ENCODE measurements at regions not wholly inside any gene's neighbourhood (a gene's known extent, or its start where the extent isn't known, plus 50 kb on each side); places are given as distances from the start of the nearest gene placed in this dataset.

DNA sequence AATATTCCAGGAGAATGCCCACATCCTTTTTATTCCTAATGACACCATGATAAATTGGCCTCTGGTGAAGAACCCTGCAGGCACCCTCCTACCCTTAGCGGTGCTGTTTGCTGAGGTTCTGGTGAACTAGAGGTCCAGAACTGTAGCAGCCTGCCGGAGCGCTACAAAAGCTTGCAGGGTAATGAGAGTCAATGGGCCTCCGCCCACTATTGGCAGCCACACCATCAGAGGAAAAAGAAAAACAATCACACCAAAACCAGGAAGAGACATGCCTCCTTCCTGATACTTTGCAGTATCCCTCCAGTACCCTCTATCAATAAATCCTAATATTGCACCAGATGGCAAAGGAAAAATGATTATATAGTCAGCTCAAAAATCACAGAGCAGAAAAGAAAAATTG lies 142.9 kb downstream of the SPTSSA start:
- TF ChIP-seq, protein P1, sequence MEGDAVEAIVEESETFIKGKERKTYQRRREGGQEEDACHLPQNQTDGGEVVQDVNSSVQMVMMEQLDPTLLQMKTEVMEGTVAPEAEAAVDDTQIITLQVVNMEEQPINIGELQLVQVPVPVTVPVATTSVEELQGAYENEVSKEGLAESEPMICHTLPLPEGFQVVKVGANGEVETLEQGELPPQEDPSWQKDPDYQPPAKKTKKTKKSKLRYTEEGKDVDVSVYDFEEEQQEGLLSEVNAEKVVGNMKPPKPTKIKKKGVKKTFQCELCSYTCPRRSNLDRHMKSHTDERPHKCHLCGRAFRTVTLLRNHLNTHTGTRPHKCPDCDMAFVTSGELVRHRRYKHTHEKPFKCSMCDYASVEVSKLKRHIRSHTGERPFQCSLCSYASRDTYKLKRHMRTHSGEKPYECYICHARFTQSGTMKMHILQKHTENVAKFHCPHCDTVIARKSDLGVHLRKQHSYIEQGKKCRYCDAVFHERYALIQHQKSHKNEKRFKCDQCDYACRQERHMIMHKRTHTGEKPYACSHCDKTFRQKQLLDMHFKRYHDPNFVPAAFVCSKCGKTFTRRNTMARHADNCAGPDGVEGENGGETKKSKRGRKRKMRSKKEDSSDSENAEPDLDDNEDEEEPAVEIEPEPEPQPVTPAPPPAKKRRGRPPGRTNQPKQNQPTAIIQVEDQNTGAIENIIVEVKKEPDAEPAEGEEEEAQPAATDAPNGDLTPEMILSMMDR (optimal IDR thresholded peaks at IDR 0.05 in 1 of 3, IDR thresholded peaks at IDR 0.05 in 1 of 3, conservative IDR thresholded peaks at IDR 0.05 in 1 of 3; ENCODE audit: extremely low read depth in 1 of 3, insufficient read depth in 2 of 3, low read length in 3 of 3) = no peak
- TF ChIP-seq EZH2 (IDR thresholded peaks at IDR 0.05; ENCODE audit: low read length) = no peak

All from keratinocyte (primary cell).